HUDEP-2 (cell line): ENCODE measurements at regions not wholly inside any gene's neighbourhood (a gene's known extent, or its start where the extent isn't known, plus 50 kb on each side); places are given as distances from the start of the nearest gene placed in this dataset.

ENCODE experiments used
- DNase-seq, 76 experiments: peaks; one replicate each; lab custom pipeline; 2025; ENCODE audit not compliant: unreplicated experiment in 76 of 76; lab: John Stamatoyannopoulos, UW

DNA sequence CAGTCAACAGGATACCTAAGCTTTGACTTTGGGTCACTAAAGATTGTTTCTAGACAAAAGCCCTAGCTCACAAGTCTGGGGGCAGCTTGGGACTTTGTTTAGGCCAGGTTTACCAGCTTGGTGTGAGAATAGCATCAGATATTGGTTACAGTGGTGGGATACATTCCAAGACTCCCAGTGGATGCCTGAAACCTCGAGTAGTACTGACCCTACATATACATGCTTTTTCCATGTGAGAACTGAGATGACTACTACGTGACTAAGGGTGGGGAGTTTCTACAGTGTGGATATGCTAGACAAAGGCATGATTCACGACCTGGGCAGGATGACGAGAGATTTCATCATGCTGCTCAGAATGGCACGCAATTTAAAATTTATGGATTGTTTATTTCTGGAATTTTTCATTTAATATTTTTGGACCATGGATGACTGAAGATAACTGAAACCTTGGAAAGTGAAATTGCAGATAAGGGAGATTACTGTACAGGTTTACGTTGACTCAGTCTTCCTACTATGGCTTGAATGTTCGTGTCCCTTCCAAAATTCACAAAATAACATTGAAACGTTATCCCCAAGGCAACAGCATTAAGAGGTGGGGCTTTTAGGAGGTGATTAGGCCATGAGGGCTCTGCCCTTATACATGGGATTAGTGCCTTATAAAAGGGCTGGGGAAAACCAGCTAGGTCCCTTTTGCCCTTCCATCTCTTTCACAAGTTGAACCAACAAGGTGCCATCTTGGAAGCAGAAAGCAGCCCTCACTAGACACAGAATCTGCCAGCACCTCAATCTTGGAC is 50.2 kb upstream of the CTAGE1 start:
- DNase-seq = no peak

DNA sequence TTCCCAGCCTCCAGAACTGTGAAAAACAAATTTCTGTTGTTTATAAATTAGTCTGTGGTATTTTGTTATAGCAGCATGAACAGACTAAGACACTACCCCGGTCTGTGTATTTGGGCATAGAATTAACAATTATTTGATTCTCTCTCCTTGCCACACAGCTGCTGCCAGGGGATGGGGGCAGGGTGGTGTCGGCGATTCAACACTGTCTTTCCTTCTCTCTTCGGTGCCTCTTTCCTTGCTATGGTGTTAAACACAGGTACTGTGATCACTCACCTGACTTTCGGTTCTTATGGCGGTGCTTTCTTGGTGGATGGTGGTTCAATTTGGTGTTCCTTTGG is 50.8 kb upstream of the CTAGE1 start:
- DNase-seq = no peak

- DNase-seq = no peak
Measured at GRCh38 chr18:22469061-22469734, 51.5 kb upstream of the CTAGE1 start.

DNA sequence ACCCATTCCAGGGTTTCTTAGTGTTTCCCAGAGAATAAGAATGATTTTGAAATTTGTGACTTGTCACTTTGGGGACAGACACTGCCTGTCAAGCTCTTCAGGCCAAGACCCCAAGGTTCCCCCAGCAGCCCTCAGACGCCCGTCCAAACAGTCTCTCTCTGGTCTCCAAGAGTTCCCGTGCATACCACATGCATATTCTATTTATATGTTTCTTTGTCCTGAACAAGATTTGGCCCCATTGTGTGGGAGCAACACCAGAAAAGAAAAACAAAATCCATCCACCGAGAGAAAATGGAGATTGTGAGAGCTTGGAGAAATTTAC is 52.2 kb upstream of the CTAGE1 start:
- no peak for DNase-seq

GRCh38 chr18:22470248-22471235 is 52.8 kb upstream of the CTAGE1 start:
- DNase-seq = no peak

DNA sequence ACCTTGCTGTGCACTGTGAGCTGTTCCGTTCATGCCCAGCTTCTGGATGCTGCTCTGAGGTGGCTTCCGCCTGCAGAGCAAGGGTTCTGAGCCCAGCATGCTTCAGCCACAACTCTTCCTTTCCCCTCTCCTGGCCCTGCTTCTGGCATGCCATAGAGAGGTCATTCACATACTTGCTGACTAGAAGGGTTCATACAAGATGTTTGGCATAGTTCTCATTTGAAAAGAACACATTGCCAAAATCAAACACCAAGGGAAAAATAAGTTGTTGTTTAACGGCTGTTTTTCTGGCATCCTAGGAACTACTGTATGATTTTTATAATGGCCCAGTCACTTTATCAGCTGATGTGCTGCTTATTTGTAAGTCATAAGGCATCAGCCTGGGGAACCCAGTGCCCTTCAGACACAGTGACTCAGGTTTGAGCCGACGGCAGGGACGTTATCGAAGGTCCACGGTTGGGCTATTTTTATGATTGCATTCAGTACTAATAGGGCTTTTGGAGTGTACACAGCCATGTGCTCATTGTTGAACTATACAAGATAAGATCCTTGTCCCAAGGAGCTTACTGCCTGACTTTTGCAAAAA is 53.9 kb upstream of the CTAGE1 start:
- no peak for DNase-seq

GRCh38 chr18:22473366-22473765 is 55.7 kb upstream of the CTAGE1 start:
- no peak for DNase-seq

DNA sequence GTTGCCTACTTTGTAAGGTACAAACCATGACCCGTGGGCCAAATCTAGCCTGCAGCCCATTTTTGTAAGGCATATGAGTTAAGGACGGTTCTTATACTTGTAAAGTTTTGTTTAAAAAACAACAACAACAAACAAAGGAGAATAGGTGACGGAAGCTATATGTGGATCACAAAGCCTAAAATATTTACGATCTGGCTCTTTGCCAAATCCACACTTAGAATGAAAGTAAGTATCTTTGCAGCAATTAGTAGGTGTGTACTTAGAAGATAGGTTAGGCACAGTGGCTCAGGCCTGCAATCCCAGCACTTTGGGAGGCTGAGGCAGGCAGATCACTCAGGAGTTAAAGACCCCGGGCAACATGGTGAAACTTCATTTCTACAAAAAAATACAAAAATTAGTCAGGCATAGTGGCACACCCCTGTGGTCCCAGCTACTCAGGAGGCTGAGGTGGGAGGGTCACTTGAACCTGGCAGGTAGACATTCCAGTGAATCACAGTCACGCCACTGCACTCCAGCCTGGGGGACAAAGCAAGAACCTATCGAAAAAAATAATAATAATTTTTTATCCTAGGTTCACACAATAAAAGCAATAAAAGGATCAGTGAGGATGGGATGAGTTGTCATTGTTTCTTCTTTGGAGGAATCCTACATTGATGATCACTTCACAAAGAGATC is 57.8 kb upstream of the CTAGE1 start:
- no peak for DNase-seq

DNA sequence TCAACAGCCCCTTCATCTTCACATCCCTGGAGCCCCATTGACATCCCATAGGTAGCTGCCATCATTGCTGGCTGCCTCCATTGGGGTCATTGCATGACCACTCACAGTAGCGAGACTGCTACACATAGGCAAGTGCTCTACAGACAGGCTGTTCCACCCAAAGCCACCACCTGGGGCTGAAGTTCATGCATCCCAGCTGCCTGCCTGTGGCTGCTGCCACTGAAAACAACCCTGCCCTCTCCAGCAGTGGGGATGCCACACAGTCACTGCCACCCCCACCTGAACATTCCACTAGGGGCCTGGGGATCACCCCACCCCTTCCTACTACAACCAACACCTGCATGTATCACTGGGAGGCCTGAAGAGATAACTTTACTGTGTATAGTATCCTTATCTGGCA is 59.5 kb upstream of the CTAGE1 start:
- no peak for DNase-seq

DNA sequence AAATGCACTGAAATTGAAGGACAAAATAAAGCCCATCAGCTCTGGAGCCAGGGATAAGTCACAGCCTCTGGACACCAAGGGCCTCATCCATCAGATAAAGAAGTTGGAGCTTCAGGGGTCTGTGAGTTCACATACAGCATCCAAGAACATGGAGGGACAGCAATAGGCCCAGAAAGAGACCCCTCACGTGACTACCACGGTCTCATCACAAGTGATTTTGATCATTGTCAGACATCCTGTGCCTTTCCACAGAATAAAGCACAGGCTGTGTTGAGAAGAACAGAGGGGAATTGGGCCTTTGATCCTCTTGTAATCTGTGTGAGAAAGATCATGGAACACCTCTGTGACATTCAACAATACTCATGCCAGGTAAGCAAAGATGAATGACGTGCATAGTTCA is 65.2 kb upstream of the CTAGE1 start:
- no peak for DNase-seq

DNA sequence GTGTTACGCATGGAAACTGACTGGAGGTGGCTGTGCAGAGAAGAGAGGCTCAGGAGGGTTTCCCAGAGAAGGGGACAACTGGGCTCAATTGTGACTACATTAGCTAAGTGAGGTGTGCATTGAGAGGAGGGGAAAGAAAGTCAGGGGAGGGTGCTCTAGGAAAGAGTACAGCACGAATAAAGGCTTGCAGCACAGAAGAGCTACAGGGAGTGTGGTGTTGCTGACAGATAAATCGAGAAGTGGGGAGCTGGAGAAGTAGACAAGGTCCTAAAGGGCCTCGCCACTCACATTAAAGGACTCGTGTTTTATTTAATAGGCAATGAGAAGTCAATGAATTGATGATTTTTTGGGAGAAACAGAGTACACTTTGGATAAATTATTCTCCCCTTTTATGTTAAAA is 65.7 kb upstream of the CTAGE1 start:
- peak in 1 of 76 experiments; percentile 6 for DNase-seq

DNA sequence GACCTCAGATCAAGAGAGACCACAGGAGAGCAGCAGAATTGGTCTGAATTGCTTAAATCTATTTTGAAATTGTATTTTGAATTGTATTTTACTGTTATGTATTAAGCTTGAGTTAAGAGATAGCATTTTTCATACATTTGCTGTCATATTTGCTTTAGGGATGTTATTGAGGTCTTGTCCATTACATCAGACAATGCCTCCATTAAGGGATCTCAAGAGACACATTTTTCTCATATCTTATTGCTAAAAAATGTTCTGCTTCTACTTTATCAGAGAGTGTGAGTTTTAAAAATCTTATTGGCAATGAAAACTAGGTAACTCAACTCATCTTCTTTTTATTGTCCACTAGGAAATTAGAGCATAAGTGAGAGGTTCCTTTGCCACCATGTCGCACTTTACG is 66.8 kb upstream of the CTAGE1 start:
- no peak for DNase-seq

- DNase-seq = no peak
Measured at GRCh38 chr18:22485808-22486244, 68.1 kb upstream of the CTAGE1 start.

DNA sequence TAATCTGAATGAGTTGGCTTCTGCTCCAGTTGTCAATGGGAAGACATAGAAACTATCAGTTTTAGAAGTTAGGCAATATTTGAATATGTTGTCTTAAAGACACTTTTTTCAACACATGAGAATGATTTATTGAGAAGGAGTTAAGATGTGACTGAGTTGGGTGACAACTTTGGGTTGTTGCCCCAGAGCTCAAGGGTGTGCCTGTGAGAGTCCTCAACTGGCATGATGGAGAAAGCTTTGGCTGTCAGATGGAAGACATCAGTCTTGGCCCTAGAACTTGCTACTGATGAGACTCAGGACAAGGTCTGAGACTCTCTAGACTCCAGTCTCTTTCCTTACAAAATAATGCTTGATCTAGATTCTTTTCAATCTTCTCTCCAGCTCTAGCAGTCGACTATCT is 69.0 kb upstream of the CTAGE1 start:
- DNase-seq = no peak

DNA sequence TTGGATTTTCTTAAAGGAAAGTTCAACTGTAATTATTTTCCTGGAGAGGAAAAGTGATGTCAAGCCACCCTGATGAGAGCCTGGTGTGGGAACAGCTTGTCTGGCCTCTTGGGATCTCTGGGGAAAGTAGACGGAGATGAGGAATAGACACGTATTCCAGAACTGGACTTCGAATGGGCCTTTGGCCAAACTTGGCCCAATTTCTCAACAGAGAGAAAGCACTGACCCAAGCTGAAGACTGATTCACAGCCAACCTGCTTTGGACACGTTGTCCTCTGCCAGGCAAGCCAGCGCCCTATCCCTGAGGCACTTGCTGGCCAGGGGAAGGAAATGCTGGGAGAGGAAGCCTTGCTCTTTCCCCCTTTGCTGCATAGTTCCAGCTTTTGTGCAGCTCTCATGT is 70.8 kb upstream of the CTAGE1 start:
- DNase-seq = no peak

DNA sequence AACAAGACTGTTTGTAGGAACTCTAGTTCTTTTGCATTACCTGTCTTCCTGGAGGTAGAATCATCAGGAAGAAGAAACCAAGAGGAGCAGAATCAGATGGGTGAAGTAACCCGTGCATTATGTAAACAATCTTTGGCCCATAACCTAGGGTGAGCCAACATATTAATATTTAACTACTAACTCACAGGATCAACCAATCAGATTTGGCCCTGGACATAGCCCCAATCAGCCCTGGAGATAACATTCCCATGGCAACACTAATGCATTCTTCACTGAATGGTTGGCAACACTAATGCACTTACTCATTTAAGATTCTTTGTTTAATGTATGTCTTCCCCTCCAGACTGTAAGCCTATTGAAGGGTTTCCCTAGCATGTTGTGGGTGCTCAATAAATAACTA is 72.0 kb upstream of the CTAGE1 start:
- no peak for DNase-seq

- no peak for DNase-seq
Measured at GRCh38 chr18:22490429-22490846, 72.7 kb upstream of the CTAGE1 start.

DNA sequence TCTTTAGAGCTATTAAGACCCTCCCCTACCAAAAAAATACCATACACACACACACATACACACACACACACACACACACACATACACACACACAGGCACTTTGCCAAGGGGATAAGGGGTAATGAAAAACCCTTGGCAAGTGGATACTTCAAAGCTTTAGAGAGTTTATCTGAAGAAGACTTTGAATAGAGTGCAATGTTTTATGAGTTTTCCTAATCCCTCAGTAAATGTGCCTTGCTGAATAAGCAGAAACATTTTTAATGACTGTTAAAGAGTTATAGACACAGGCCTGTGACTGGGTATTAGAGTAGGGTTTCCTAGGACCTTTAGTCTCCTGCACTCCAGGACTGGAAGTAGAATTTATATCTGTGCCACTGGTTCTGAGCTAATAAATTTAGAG is 75.5 kb upstream of the CTAGE1 start:
- DNase-seq = no peak

GRCh38 chr18:22493940-22494339 is 76.2 kb upstream of the CTAGE1 start:
- no peak for DNase-seq

DNA sequence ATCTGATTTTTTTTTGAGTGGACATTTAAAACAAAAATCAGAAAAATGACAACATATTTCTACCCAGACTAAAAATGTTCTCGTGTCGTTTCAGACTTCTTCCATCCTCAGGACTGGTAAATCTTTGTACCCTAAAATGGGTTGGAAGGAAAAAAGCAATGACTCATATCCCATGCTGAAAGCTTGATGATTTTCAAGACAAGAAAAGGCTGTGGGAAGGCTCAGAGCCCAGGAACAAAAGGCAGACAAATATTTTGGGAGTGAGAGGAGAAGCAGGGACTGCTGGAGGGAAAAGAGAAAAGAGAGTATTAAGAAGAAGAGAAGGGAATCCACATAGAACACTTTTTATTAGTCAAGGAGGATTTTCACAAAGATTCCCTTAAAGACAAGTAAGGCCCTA is 77.1 kb upstream of the CTAGE1 start:
- no peak for DNase-seq

- DNase-seq = no peak
Measured at GRCh38 chr18:22499421-22499820, 81.7 kb upstream of the CTAGE1 start.
